ENCODE measurements at regions not wholly inside any gene's neighbourhood (a gene's known extent, or its start where the extent isn't known, plus 50 kb on each side); places are given as distances from the start of the nearest gene placed in this dataset.
"Not testable (repeated sequence)": the region's sequence is repeated elsewhere in the genome, so short reads cannot be mapped to it uniquely, and the experiment has no call there.

DNA sequence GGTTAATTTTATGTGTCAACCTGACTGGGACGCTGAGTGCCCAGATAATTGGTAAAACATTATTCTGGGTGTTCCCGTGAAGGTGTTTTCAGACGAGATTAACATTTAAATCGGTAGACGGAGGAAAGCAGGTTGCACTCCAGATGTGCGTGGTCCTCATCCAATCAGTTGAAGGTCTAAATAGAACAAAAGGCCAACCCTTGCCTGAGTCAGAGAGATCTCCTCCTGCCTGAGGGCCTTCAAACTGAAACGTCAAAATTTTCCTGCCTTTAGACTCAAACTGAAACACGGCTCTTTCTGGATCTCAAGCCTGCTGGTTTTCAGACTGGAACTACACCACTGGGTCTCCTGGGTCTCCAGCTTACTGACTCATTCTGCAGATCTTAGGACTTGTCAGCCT, 70.9 kb downstream of the NPIPA5 start:
- 70 to 72% methylated on average over 6 to 8 of the region's 8 CpGs for WGBS, 2 donors
- intact Hi-C loops (cut with DNase I): not testable (repeated sequence)

GRCh38 chr16:15305889-15306288, 72.2 kb downstream of the NPIPA5 start:
- not testable (repeated sequence) for ATAC-seq

More for the DNA sequence above, 70.9 kb downstream of the NPIPA5 start:
- not testable (repeated sequence) for H3K36me3 ChIP-seq, FAIRE-seq, ATAC-seq, DNase-seq, H3K27ac ChIP-seq, H3K4me1 ChIP-seq, H3K9me3 ChIP-seq, H3K4me3 ChIP-seq, H3K27me3 ChIP-seq

GRCh38 chr16:15303667-15304324, 74.3 kb downstream of the NPIPA5 start:
- ATAC-seq; H3K4me3 ChIP-seq; H3K27me3 ChIP-seq; FAIRE-seq; H3K36me3 ChIP-seq; H3K27ac ChIP-seq; H3K9me3 ChIP-seq; intact Hi-C loops (cut with DNase I); H3K4me1 ChIP-seq; DNase-seq: not testable (repeated sequence)
- 17 to 25% methylated on average over 5 of the region's 10 CpGs for WGBS, 2 donors

More at GRCh38 chr16:15305889-15306288, 72.2 kb downstream of the NPIPA5 start:
- intact Hi-C loops (cut with DNase I); FAIRE-seq; H3K36me3 ChIP-seq; H3K4me1 ChIP-seq; H3K27ac ChIP-seq; H3K4me3 ChIP-seq; H3K27me3 ChIP-seq; DNase-seq; H3K9me3 ChIP-seq: not testable (repeated sequence)
- 43 to 53% methylated on average over 2 of the region's 2 CpGs for WGBS, 2 donors

- H3K4me3 ChIP-seq; ATAC-seq; H3K27me3 ChIP-seq; H3K4me1 ChIP-seq; FAIRE-seq; H3K36me3 ChIP-seq; DNase-seq; intact Hi-C loops (cut with DNase I); H3K27ac ChIP-seq; H3K9me3 ChIP-seq: not testable (repeated sequence)
- 50 to 67% methylated on average over 1 of the region's 4 CpGs for WGBS, 2 donors
These were observed 81.0 kb downstream of the NPIPA5 start for GRCh38 chr16:15297104-15297503.

DNA sequence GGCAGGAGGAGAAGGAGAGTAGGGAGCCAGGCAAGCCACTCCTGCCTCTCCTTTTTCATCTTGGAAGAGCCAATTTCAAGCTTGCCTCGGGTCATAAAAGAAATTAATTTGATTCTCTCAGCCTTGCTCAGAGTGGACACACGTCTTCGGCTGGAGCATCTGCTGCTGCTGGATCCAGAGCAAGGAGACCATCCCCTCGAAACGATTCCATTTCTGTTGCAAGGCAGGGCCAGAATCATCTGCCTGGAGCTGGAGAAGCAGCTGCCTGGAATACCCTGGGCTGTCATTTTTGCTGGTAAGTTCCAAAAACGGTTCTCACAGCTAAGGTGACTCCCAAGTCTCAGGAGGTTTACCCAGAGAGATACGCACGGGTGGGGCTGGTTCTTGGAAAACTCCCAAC, 103.3 kb downstream of the NPIPA5 start:
- H3K36me3 ChIP-seq; H3K4me1 ChIP-seq; intact Hi-C loops (cut with DNase I); H3K27me3 ChIP-seq; FAIRE-seq; H3K4me3 ChIP-seq; ATAC-seq; DNase-seq; H3K9me3 ChIP-seq; H3K27ac ChIP-seq: not testable (repeated sequence)
- 48 to 52% methylated on average over 8 of the region's 8 CpGs for WGBS, 2 donors

- H3K9me3 ChIP-seq; H3K27ac ChIP-seq; ATAC-seq; FAIRE-seq; intact Hi-C loops (cut with DNase I); DNase-seq; H3K36me3 ChIP-seq; H3K4me1 ChIP-seq; H3K27me3 ChIP-seq; H3K4me3 ChIP-seq: not testable (repeated sequence)
- 47 to 57% methylated on average over 1 of the region's 1 CpG for WGBS, 2 donors
These were observed 104.1 kb downstream of the NPIPA5 start for GRCh38 chr16:15273964-15274363.

GRCh38 chr16:15266941-15267340, 111.2 kb downstream of the NPIPA5 start:
- H3K36me3 ChIP-seq; H3K9me3 ChIP-seq; H3K27ac ChIP-seq; H3K27me3 ChIP-seq; H3K4me1 ChIP-seq; DNase-seq; H3K4me3 ChIP-seq; intact Hi-C loops (cut with DNase I); FAIRE-seq; ATAC-seq: not testable (repeated sequence)
- 69 to 91% methylated on average over 5 of the region's 6 CpGs for WGBS, 2 donors

DNA sequence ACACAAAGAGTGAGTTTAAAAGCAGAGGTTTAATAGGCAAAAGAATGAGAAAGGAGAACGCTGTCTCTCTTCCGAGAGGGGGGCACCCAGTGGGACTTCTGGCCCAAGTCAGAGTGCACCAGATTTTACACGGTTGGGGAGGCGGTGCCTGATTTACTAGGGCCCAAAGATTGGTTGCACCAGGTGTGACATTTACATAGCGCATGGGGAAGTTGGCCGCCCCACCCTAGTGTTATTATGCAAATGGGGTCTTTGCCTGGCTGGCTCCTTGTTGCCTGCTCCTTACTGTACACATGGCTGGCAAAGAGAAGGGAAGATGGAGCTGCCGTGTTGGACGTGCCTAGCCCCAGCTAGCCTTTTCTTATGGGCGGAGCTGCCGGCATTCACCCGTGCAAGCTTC, 115.9 kb downstream of the NPIPA5 start:
- H3K27ac ChIP-seq; FAIRE-seq; H3K4me1 ChIP-seq; intact Hi-C loops (cut with DNase I); H3K36me3 ChIP-seq; DNase-seq; H3K27me3 ChIP-seq; ATAC-seq; H3K4me3 ChIP-seq; H3K9me3 ChIP-seq: not testable (repeated sequence)
- 41 to 51% methylated on average over 7 to 10 of the region's 11 CpGs for WGBS, 2 donors

DNA sequence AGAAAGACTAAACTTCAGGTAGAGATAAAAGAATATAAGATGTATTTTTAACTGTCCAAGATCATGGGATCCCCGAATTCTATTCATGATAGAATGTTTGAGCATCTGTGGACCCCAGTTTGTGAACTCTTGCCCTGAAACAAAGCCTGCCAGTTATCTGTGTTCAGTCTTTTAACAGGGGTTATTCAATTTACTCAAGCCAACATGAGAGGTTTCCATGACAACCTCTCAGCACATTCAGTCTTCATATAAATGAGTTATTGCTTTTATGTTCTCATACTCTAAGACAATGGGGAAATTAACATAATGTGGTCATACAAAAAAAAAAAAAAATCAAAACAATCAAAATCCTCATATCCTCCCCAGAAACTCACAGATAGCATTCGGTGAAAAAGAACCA, 130.1 kb downstream of the NPIPA5 start:
- H3K9me3 ChIP-seq; H3K27me3 ChIP-seq; DNase-seq; FAIRE-seq; H3K4me1 ChIP-seq; H3K4me3 ChIP-seq; H3K27ac ChIP-seq; H3K36me3 ChIP-seq; intact Hi-C loops (cut with DNase I); ATAC-seq: not testable (repeated sequence)
- no CpG with 5 or more reads among the region's 2 CpGs for WGBS, 2 donors

DNA sequence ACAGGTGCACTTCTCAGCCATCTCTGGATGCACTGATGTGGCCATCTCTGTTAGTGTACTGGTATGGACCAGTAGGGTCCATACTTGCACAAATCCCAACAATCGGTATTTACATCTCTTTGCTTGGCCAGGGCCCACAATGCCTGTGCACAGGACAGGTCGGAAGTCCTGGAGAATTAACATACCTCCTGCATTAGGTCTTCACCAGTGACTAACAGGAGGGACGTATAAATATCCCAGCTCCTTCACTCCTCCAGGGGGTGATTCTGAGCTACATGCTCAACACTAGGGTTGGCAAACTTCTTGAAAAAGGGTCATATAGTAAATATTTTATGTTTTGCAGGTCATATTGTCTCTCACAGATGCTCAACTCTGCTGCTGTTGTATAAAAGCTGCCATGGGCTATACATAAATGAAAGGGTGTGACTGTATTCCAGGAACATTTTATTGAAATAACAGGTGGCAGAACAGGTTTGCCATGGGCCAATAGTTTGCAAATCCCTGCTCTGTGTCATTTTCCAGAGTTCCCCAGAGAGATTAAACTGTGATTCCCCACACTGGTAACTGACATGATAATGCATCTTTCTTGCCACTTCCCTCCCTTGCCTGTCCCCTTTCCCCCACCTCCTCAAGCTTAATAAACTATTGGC, 141.3 kb downstream of the NPIPA5 start:
- 53 to 59% methylated on average over 2 of the region's 3 CpGs for WGBS, 2 donors
- ATAC-seq; H3K36me3 ChIP-seq; H3K27me3 ChIP-seq; DNase-seq; H3K4me1 ChIP-seq; H3K4me3 ChIP-seq; FAIRE-seq; intact Hi-C loops (cut with DNase I); H3K27ac ChIP-seq; H3K9me3 ChIP-seq: not testable (repeated sequence)

- H3K9me3 ChIP-seq; ATAC-seq; H3K4me3 ChIP-seq; intact Hi-C loops (cut with DNase I); DNase-seq; H3K4me1 ChIP-seq; H3K27me3 ChIP-seq; H3K27ac ChIP-seq; H3K36me3 ChIP-seq; FAIRE-seq: not testable (repeated sequence)
- 0 to 55% methylated on average over 1 to 3 of the region's 5 CpGs for WGBS, 2 donors
These were observed 141.1 kb upstream of the RRN3 start for GRCh38 chr16:15235140-15235539.

- WGBS, 2 donors: no CpG with 5 or more reads among the region's 9 CpGs
- H3K9me3 ChIP-seq; H3K4me3 ChIP-seq; intact Hi-C loops (cut with DNase I); DNase-seq; ATAC-seq; H3K27ac ChIP-seq; H3K36me3 ChIP-seq; H3K27me3 ChIP-seq; H3K4me1 ChIP-seq; FAIRE-seq: not testable (repeated sequence)
These were observed 140.6 kb upstream of the RRN3 start for GRCh38 chr16:15234702-15235101.

Measured in pancreas (tissue), 10 donors.